HUDEP-2 (cell line): ENCODE measurements at regions not wholly inside any gene's neighbourhood (a gene's known extent, or its start where the extent isn't known, plus 50 kb on each side); places are given as distances from the start of the nearest gene placed in this dataset.
"Not testable (repeated sequence)": the region's sequence is repeated elsewhere in the genome, so short reads cannot be mapped to it uniquely, and the experiment has no call there.

Source experiments
- DNase-seq, 76 experiments: peaks; one replicate each; lab custom pipeline; 2025; ENCODE audit not compliant: unreplicated experiment in 76 of 76; lab: John Stamatoyannopoulos, UW

GRCh38 chr2:223457301-223457700 is 144.9 kb downstream of the SCG2 start:
- no peak for DNase-seq

GRCh38 chr2:223459328-223459939 is 142.7 kb downstream of the SCG2 start:
- peak in 1 of 76 experiments; percentile 4 for DNase-seq

- no peak for DNase-seq
Observed at GRCh38 chr2:223460209-223460608, 142.0 kb downstream of the SCG2 start.

- DNase-seq: no peak
Observed at GRCh38 chr2:223460774-223461211, 141.4 kb downstream of the SCG2 start.

- DNase-seq: no peak
Observed at GRCh38 chr2:223464071-223464470, 138.1 kb downstream of the SCG2 start.

- DNase-seq: no peak
Observed at GRCh38 chr2:223465793-223466192, 136.4 kb downstream of the SCG2 start.

GRCh38 chr2:223467196-223467595 is 135.0 kb downstream of the SCG2 start:
- DNase-seq: no peak

GRCh38 chr2:223469270-223470046 is 132.7 kb downstream of the SCG2 start:
- no peak for DNase-seq

- DNase-seq: no peak
Observed at GRCh38 chr2:223470602-223471001, 131.6 kb downstream of the SCG2 start.

GRCh38 chr2:223472771-223473170 is 129.4 kb downstream of the SCG2 start:
- DNase-seq: no peak

GRCh38 chr2:223474893-223475292 is 127.3 kb downstream of the SCG2 start:
- no peak for DNase-seq

- no peak for DNase-seq
Observed at GRCh38 chr2:223475901-223476300, 126.3 kb downstream of the SCG2 start.

- no peak for DNase-seq
Observed at GRCh38 chr2:223477318-223477717, 124.8 kb downstream of the SCG2 start.

GRCh38 chr2:223481486-223481885 is 120.7 kb downstream of the SCG2 start:
- DNase-seq: no peak

GRCh38 chr2:223486751-223487150 is 115.4 kb downstream of the SCG2 start:
- DNase-seq: no peak

GRCh38 chr2:223487214-223487846 is 114.8 kb downstream of the SCG2 start:
- no peak for DNase-seq

GRCh38 chr2:223488814-223489213 is 113.3 kb downstream of the SCG2 start:
- peak in 23 of 76 experiments; percentile 1 to 37 (median 9) for DNase-seq

- no peak for DNase-seq
Observed at GRCh38 chr2:223494496-223494895, 107.7 kb downstream of the SCG2 start.

GRCh38 chr2:223494942-223495341 is 107.2 kb downstream of the SCG2 start:
- no peak for DNase-seq

GRCh38 chr2:223496853-223497252 is 105.3 kb downstream of the SCG2 start:
- not testable (repeated sequence) for DNase-seq

- DNase-seq: no peak
Observed at GRCh38 chr2:223500709-223501108, 101.5 kb downstream of the SCG2 start.

- no peak for DNase-seq
Observed at GRCh38 chr2:223501641-223502040, 100.5 kb downstream of the SCG2 start.
